ENCODE measurements at regions not wholly inside any gene's neighbourhood (a gene's known extent, or its start where the extent isn't known, plus 50 kb on each side); places are given as distances from the start of the nearest gene placed in this dataset.

GRCh38 chr14:38038171-38038570 lies 169.5 kb upstream of the SSTR1 start:
- peaks cover 3% of the 10 kb centered on the region; the same call in 1 of the 2 replicates for H3K4me1 ChIP-seq (ENCODE audit: control insufficient read depth, insufficient read depth, low read length)
- H3K27me3 ChIP-seq (ENCODE audit: control insufficient read depth, insufficient read depth, low read length), result no peaks in the 10 kb centered on the region
- H3K9me3 ChIP-seq (ENCODE audit: control insufficient read depth, insufficient read depth, low read depth, low read length), result no peaks in the 10 kb centered on the region
- DNase-seq (ENCODE audit: low read depth, low spot score), result no peak
- ChIA-PET POLR2A (no interaction called here), CTCF (no interaction called here)
- intact Hi-C loops (cut with micrococcal nuclease; ENCODE audit: unreplicated experiment) (no loop called here), in situ Hi-C loops (cut with HindIII; ENCODE audit: low pct_unique_long_range_greater_than_20kb, low sequenced_read_pairs) (no loop called here)
- ATAC-seq, result no peak
- H3K27ac ChIP-seq (ENCODE audit: low read length), result no peak overlapping the region
- no TSS peak for BruUV-seq (replicated peaks)
- no peaks in the 10 kb centered on the region for H3K36me3 ChIP-seq (ENCODE audit: control insufficient read depth, insufficient read depth, low read length)
- H3K4me3 ChIP-seq (ENCODE audit: low read depth in 2 of 2, low read length in 2 of 2), result no peak overlapping the region
- TF ChIP-seq POLR2AphosphoS5 (IDR thresholded peaks at IDR 0.05; ENCODE audit: low read depth, low read length) (no peak), TCF7L2 (IDR thresholded peaks at IDR 0.05; ENCODE audit: low read depth, low read length) (no peak), REST (IDR thresholded peaks at IDR 0.05; ENCODE audit: insufficient read depth in 1 of 2, low read depth in 2 of 2, low read length in 1 of 2) (no peak), SIN3A (IDR thresholded peaks at IDR 0.05; ENCODE audit: borderline replicate concordance, insufficient read depth, low read depth, low read length) (no peak), CTCF (IDR thresholded peaks at IDR 0.05) (no peak)

GRCh38 chr14:38038986-38039385 lies 168.7 kb upstream of the SSTR1 start:
- in situ Hi-C loops (cut with HindIII; ENCODE audit: low pct_unique_long_range_greater_than_20kb, low sequenced_read_pairs), result no loop called here
- ChIA-PET POLR2A (no interaction called here), CTCF (no interaction called here)
- no peak for TF ChIP-seq POLR2AphosphoS5 (IDR thresholded peaks at IDR 0.05; ENCODE audit: low read depth, low read length)
- TF ChIP-seq REST (IDR thresholded peaks at IDR 0.05; ENCODE audit: insufficient read depth in 1 of 2, low read depth in 2 of 2, low read length in 1 of 2), result no peak
- no peak for TF ChIP-seq CTCF (IDR thresholded peaks at IDR 0.05)
- TF ChIP-seq TCF7L2 (IDR thresholded peaks at IDR 0.05; ENCODE audit: low read depth, low read length), result no peak
- TF ChIP-seq SIN3A (IDR thresholded peaks at IDR 0.05; ENCODE audit: borderline replicate concordance, insufficient read depth, low read depth, low read length), result no peak
- Histone ChIP-seq H3K36me3 (ENCODE audit: control insufficient read depth, insufficient read depth, low read length) (no peaks in the 10 kb centered on the region), H3K4me1 (ENCODE audit: control insufficient read depth, insufficient read depth, low read length) (peaks cover 3% of the 10 kb centered on the region; the same call in 1 of the 2 replicates), H3K9me3 (ENCODE audit: control insufficient read depth, insufficient read depth, low read depth, low read length) (no peaks in the 10 kb centered on the region), H3K27me3 (ENCODE audit: control insufficient read depth, insufficient read depth, low read length) (no peaks in the 10 kb centered on the region), H3K4me3 (ENCODE audit: low read depth in 2 of 2, low read length in 2 of 2) (no peak overlapping the region), H3K27ac (ENCODE audit: low read length) (no peak overlapping the region)
- no peak for ATAC-seq
- DNase-seq (ENCODE audit: low read depth, low spot score), result no peak
- intact Hi-C loops (cut with micrococcal nuclease; ENCODE audit: unreplicated experiment), result no loop called here
- BruUV-seq (replicated peaks), result no TSS peak
